ENCODE measurements at regions not wholly inside any gene's neighbourhood (a gene's known extent, or its start where the extent isn't known, plus 50 kb on each side); places are given as distances from the start of the nearest gene placed in this dataset.

DNA sequence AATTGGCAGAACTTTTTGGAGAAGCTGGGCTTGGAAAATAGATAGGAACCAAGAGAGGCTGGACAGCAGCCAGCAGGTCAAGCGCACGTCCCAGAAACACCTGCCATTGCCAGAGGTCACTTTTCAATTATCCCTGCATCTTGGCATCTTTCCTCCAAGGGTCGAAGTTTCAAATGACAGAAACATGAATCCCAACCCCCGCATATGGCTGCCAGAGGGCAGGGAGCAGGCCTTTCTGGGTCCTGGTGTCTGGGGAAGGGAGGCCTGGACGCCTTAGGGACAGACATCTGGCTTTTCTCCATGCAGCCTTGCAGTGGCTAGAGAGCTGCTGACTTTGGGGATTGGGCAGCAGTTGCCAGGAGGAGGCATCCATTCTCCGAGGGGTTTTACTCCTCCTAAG is 164.5 kb upstream of the TPM1 start:
- intact Hi-C loops (cut with micrococcal nuclease), result no loop called here
- H3K4me1 ChIP-seq, result peaks cover 34% of the 10 kb centered on the region
- no peaks in the 10 kb centered on the region for H3K9me3 ChIP-seq (replicated peaks)
- no peaks in the 10 kb centered on the region for H3K27me3 ChIP-seq (ENCODE audit: low read depth)
- no peak overlapping the region for H3K4me3 ChIP-seq
- H3K27ac ChIP-seq (replicated peaks), result peak overlapping the region; percentile 27
- no peak for DNase-seq
- no peak for TF ChIP-seq CTCF (IDR thresholded peaks at IDR 0.05; ENCODE audit: borderline replicate concordance)
- H3K36me3 ChIP-seq, result no peaks in the 10 kb centered on the region

GRCh38 chr15:62879770-62880169 is 162.8 kb upstream of the TPM1 start:
- H3K4me3 ChIP-seq, result no peak overlapping the region
- no peak overlapping the region for H3K27ac ChIP-seq (replicated peaks)

DNA sequence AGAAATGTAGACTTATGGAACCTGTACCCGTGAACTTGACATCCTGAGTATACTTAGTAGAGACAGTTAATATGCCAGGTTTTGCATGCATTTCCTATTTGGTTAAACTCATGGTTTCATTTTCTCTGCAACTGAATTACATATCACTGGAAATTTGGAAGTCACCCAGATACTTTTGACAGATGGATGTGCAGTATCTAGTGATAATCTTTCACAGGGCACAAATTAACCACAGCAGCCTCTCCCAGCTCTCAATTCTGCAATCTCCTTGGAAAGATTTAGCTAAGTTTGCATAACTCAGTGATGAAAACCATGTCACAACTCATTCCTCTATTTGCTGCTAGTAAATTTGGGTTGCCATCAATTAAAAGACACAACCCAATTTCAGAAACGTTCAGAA is 162.3 kb upstream of the TPM1 start:
- Histone ChIP-seq H3K4me3 (no peak overlapping the region), H3K36me3 (no peaks in the 10 kb centered on the region), H3K9me3 (replicated peaks) (no peaks in the 10 kb centered on the region), H3K27me3 (ENCODE audit: low read depth) (no peaks in the 10 kb centered on the region), H3K4me1 (peaks cover 28% of the 10 kb centered on the region), H3K27ac (replicated peaks) (no peak overlapping the region)
- DNase-seq, result no peak
- intact Hi-C loops (cut with micrococcal nuclease), result no loop called here
- TF ChIP-seq CTCF (IDR thresholded peaks at IDR 0.05; ENCODE audit: borderline replicate concordance), result no peak

More at GRCh38 chr15:62879770-62880169, 162.8 kb upstream of the TPM1 start:
- H3K4me1 ChIP-seq, result peaks cover 33% of the 10 kb centered on the region
- no peak for DNase-seq
- no peaks in the 10 kb centered on the region for H3K36me3 ChIP-seq
- H3K9me3 ChIP-seq (replicated peaks), result no peaks in the 10 kb centered on the region
- H3K27me3 ChIP-seq (ENCODE audit: low read depth), result no peaks in the 10 kb centered on the region
- intact Hi-C loops (cut with micrococcal nuclease), result no loop called here
- no peak for TF ChIP-seq CTCF (IDR thresholded peaks at IDR 0.05; ENCODE audit: borderline replicate concordance)

GRCh38 chr15:62881056-62881455 is 161.5 kb upstream of the TPM1 start:
- peaks cover 20% of the 10 kb centered on the region for H3K4me1 ChIP-seq
- no peaks in the 10 kb centered on the region for H3K9me3 ChIP-seq (replicated peaks)
- no peaks in the 10 kb centered on the region for H3K27me3 ChIP-seq (ENCODE audit: low read depth)
- TF ChIP-seq CTCF (IDR thresholded peaks at IDR 0.05; ENCODE audit: borderline replicate concordance), result no peak
- H3K4me3 ChIP-seq, result no peak overlapping the region
- no peaks in the 10 kb centered on the region for H3K36me3 ChIP-seq
- no peak overlapping the region for H3K27ac ChIP-seq (replicated peaks)
- intact Hi-C loops (cut with micrococcal nuclease), result no loop called here
- no peak for DNase-seq

DNA sequence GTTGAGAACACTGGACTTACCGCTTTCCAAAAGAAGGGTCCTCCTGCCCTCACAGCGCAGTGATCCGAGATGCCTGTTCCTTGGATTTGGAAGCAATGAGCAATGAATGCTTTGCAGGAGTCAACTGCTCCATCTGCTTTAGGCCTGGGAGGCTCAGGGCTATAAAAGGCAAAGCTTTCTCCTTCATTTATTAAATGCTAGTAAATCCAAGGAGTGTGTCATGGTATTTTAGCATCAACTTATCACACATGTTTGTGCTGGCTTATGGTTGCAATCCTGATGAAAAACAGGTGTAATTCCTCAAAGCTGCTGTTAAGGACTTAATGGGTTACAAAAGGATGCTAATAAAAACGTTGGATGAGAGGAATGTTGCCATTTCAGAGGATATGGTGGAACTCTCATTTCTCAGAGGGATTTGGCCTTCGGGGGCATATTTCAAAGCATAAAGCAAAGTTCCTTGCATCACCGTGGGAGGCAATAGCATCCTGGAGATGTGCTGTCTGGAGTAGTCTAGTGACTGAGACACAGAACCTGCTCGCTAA is 158.5 kb upstream of the TPM1 start:
- H3K4me3 ChIP-seq, result no peak overlapping the region
- DNase-seq, result no peak
- H3K27me3 ChIP-seq (ENCODE audit: low read depth), result no peaks in the 10 kb centered on the region
- no peak overlapping the region for H3K27ac ChIP-seq (replicated peaks)
- TF ChIP-seq CTCF (IDR thresholded peaks at IDR 0.05; ENCODE audit: borderline replicate concordance), result no peak
- no peaks in the 10 kb centered on the region for H3K9me3 ChIP-seq (replicated peaks)
- intact Hi-C loops (cut with micrococcal nuclease), result no loop called here
- H3K4me1 ChIP-seq, result peaks cover 20% of the 10 kb centered on the region
- no peaks in the 10 kb centered on the region for H3K36me3 ChIP-seq
